ENCODE measurements at regions not wholly inside any gene's neighbourhood (a gene's known extent, or its start where the extent isn't known, plus 50 kb on each side); places are given as distances from the start of the nearest gene placed in this dataset.

DNA sequence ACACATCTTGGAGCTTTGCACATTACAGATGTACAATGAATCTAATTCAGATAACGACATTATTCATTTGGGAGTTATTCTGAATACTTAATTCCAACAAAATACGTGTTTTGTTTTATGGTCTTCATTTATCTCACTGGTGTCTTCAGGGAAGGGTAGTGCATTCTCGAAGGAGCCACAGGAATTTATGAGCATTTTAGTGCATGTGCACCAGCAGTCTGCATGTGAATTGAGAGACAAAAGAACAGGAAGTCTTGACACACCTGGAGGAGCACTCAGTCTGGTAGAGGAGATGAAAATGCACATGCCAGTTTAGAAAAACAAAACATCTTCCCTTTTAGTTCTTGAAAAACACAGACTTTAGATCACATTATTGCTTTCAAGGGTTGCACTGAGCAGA, 228.7 kb downstream of the LRATD1 start:
- H3K9me3 ChIP-seq = peaks cover 0 to 23% (median 10%) of the 10 kb centered on the region in 11 donors
- whole genome bisulfite sequencing, 2 donors = 65 to 76% methylated on average over 3 of the region's 3 CpGs
- no peak for DNase-seq
- no peak overlapping the region for H3K27ac ChIP-seq
- no peaks in the 10 kb centered on the region for H3K4me1 ChIP-seq
- intact Hi-C loops (cut with DNase I) = no loop called here
- no peaks in the 10 kb centered on the region for H3K36me3 ChIP-seq
- H3K27me3 ChIP-seq = no peaks in the 10 kb centered on the region
- ATAC-seq = no peak
- H3K4me3 ChIP-seq = no peak overlapping the region
- TF ChIP-seq, protein P1, sequence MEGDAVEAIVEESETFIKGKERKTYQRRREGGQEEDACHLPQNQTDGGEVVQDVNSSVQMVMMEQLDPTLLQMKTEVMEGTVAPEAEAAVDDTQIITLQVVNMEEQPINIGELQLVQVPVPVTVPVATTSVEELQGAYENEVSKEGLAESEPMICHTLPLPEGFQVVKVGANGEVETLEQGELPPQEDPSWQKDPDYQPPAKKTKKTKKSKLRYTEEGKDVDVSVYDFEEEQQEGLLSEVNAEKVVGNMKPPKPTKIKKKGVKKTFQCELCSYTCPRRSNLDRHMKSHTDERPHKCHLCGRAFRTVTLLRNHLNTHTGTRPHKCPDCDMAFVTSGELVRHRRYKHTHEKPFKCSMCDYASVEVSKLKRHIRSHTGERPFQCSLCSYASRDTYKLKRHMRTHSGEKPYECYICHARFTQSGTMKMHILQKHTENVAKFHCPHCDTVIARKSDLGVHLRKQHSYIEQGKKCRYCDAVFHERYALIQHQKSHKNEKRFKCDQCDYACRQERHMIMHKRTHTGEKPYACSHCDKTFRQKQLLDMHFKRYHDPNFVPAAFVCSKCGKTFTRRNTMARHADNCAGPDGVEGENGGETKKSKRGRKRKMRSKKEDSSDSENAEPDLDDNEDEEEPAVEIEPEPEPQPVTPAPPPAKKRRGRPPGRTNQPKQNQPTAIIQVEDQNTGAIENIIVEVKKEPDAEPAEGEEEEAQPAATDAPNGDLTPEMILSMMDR (IDR thresholded peaks at IDR 0.05) = no peak

DNA sequence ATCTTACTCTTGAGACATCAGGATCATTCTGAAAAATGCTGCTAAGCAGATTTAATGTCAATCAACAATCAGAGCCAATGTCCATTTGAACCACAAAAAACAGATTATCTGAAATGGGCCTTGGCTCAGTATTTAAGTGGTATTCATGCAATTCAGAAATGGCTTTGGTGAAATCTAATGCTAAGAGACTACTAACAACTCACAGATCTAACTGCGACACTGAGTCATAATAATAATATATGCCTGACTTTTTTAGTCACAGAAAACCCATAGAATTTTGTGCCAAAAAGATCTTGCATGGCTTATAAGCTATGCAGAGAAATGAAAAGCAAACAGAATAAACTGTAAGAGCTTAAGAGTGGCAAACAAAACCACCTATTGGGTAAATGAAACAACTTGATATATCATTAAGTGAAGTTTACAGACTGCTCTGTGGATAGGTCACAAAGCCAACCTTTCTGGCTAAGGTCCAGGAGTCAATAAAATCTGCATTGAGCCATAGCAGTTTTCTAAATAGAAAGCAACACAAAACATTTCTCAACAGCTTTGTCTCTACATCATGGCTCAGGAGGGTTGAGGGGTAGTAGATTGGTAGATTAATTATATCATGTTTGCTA, 234.3 kb downstream of the LRATD1 start:
- TF ChIP-seq, protein P1 (IDR thresholded peaks at IDR 0.05) = no peak
- no peak overlapping the region for H3K4me3 ChIP-seq
- H3K27ac ChIP-seq = no peak overlapping the region
- intact Hi-C loops (cut with DNase I) = no loop called here
- ATAC-seq = no peak
- H3K4me1 ChIP-seq = no peaks in the 10 kb centered on the region
- DNase-seq = no peak
- no peaks in the 10 kb centered on the region for H3K27me3 ChIP-seq
- no peaks in the 10 kb centered on the region for H3K36me3 ChIP-seq
- peaks cover 0 to 19% (median 5%) of the 10 kb centered on the region in 11 donors for H3K9me3 ChIP-seq
- WGBS, 2 donors = 96 to 97% methylated on average over 1 of the region's 1 CpG

DNA sequence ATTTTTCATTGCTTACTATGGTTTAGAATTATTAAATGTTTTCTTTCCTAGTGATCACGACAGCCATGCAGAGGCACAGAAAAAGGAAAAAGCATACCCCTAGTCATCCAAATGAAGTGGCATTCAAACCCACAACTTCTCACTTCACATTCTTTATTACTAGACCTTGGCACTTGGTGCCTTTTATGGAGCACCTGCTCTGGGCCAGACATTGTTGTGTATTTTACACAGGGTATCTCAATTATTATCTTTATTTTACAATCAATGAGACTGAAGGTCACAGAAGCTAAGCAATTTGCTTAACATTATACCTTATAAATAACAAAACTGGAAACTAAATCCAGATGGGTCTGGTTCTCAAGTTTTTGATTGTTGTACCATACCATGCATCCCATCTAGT, 235.3 kb downstream of the LRATD1 start:
- peaks cover 0 to 22% (median 5%) of the 10 kb centered on the region in 11 donors for H3K9me3 ChIP-seq
- 68 to 86% methylated on average over 1 of the region's 1 CpG for WGBS, 2 donors
- no peak overlapping the region for H3K27ac ChIP-seq
- H3K36me3 ChIP-seq = no peaks in the 10 kb centered on the region
- H3K4me1 ChIP-seq = no peaks in the 10 kb centered on the region
- ATAC-seq (no peak), DNase-seq (no peak)
- H3K27me3 ChIP-seq = no peaks in the 10 kb centered on the region
- H3K4me3 ChIP-seq = no peak overlapping the region
- TF ChIP-seq, protein P1 (IDR thresholded peaks at IDR 0.05) = no peak
- intact Hi-C loops (cut with DNase I) = no loop called here

DNA sequence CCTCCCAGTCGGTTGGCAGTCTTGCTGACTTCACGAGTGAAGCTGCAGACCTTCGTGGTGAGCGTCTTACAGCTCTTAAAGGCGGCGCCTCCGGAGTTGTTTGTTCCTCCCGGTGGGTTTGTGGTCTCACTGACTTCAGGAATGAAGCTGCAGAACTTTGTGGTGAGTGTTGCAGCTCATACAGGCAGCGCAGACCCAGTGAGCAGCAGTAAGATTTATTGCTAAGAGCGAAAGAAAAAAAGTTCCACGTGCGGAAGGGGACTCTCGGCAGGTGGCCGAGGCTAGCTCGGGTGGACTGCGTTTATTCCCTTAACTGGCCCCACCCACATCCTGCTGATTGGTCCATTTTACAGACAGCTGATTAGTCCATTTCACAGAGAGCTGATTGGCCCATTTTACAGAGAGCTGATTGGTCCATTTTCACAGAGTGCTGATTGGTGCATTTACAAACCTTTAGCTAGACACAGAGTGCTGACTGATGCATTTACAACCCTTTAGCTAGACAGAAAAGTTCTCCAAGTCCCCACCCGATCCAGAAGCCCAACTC, 240.3 kb downstream of the LRATD1 start:
- H3K27ac ChIP-seq = no peak overlapping the region
- H3K36me3 ChIP-seq = no peaks in the 10 kb centered on the region
- peaks cover 0 to 22% (median 3%) of the 10 kb centered on the region in 11 donors for H3K9me3 ChIP-seq
- WGBS, 2 donors = 91 to 93% methylated on average over 17 of the region's 17 CpGs
- no peak overlapping the region for H3K4me3 ChIP-seq
- H3K4me1 ChIP-seq = no peaks in the 10 kb centered on the region
- ATAC-seq = no peak
- no peaks in the 10 kb centered on the region for H3K27me3 ChIP-seq
- DNase-seq = no peak
- intact Hi-C loops (cut with DNase I) = no loop called here
- TF ChIP-seq, protein P1 (IDR thresholded peaks at IDR 0.05) = no peak
